ENCODE measurements at regions not wholly inside any gene's neighbourhood (a gene's known extent, or its start where the extent isn't known, plus 50 kb on each side); places are given as distances from the start of the nearest gene placed in this dataset.

GRCh38 chr10:44831581-44831980 lies 79.6 kb upstream of the TMEM72 start:
- Histone ChIP-seq H3K4me3 (ENCODE audit: low read depth in 1 of 5, low read length in 5 of 5) (no peak overlapping the region), H3K27ac (ENCODE audit: low read depth, low read length) (no peak overlapping the region), H3K9me3 (ENCODE audit: control insufficient read depth in 5 of 5, low read length in 5 of 5) (no peaks in the 10 kb centered on the region), H3K4me1 (ENCODE audit: control insufficient read depth in 5 of 5, insufficient read depth in 5 of 5, low read length in 5 of 5) (peaks cover 0 to 2% (median 0%) of the 10 kb centered on the region in 5 donors), H3K9ac (ENCODE audit: low read length in 5 of 5) (no peak overlapping the region), H3K36me3 (ENCODE audit: control insufficient read depth in 5 of 5, insufficient read depth in 5 of 5, low read length in 5 of 5) (no peaks in the 10 kb centered on the region), H3K27me3 (ENCODE audit: control insufficient read depth in 5 of 5, insufficient read depth in 4 of 5, low read length in 5 of 5) (no peaks in the 10 kb centered on the region)

GRCh38 chr10:44832595-44833390 lies 78.3 kb upstream of the TMEM72 start:
- no peak overlapping the region for H3K4me3 ChIP-seq (ENCODE audit: low read depth in 1 of 5, low read length in 5 of 5)
- no peak overlapping the region for H3K27ac ChIP-seq (ENCODE audit: low read depth, low read length)
- H3K27me3 ChIP-seq (ENCODE audit: control insufficient read depth in 5 of 5, insufficient read depth in 4 of 5, low read length in 5 of 5): no peaks in the 10 kb centered on the region
- H3K36me3 ChIP-seq (ENCODE audit: control insufficient read depth in 5 of 5, insufficient read depth in 5 of 5, low read length in 5 of 5): no peaks in the 10 kb centered on the region
- no peak overlapping the region for H3K9ac ChIP-seq (ENCODE audit: low read length in 5 of 5)
- peaks cover 0 to 2% (median 0%) of the 10 kb centered on the region in 5 donors for H3K4me1 ChIP-seq (ENCODE audit: control insufficient read depth in 5 of 5, insufficient read depth in 5 of 5, low read length in 5 of 5)
- H3K9me3 ChIP-seq (ENCODE audit: control insufficient read depth in 5 of 5, low read length in 5 of 5): no peaks in the 10 kb centered on the region

- no peak overlapping the region for H3K4me3 ChIP-seq (ENCODE audit: low read depth in 1 of 5, low read length in 5 of 5)
Measured at GRCh38 chr10:44834131-44834530, 77.0 kb upstream of the TMEM72 start.

GRCh38 chr10:44835300-44835699 lies 75.8 kb upstream of the TMEM72 start:
- Histone ChIP-seq H3K4me3 (ENCODE audit: low read depth in 1 of 5, low read length in 5 of 5) (no peak overlapping the region), H3K27ac (ENCODE audit: low read depth, low read length) (no peak overlapping the region), H3K9ac (ENCODE audit: low read length in 5 of 5) (no peak overlapping the region), H3K4me1 (ENCODE audit: control insufficient read depth in 5 of 5, insufficient read depth in 5 of 5, low read length in 5 of 5) (no peaks in the 10 kb centered on the region), H3K36me3 (ENCODE audit: control insufficient read depth in 5 of 5, insufficient read depth in 5 of 5, low read length in 5 of 5) (no peaks in the 10 kb centered on the region), H3K27me3 (ENCODE audit: control insufficient read depth in 5 of 5, insufficient read depth in 4 of 5, low read length in 5 of 5) (no peaks in the 10 kb centered on the region), H3K9me3 (ENCODE audit: control insufficient read depth in 5 of 5, low read length in 5 of 5) (no peaks in the 10 kb centered on the region)

More at GRCh38 chr10:44834131-44834530, 77.0 kb upstream of the TMEM72 start:
- Histone ChIP-seq H3K27ac (ENCODE audit: low read depth, low read length) (no peak overlapping the region), H3K9ac (ENCODE audit: low read length in 5 of 5) (no peak overlapping the region), H3K4me1 (ENCODE audit: control insufficient read depth in 5 of 5, insufficient read depth in 5 of 5, low read length in 5 of 5) (no peaks in the 10 kb centered on the region), H3K36me3 (ENCODE audit: control insufficient read depth in 5 of 5, insufficient read depth in 5 of 5, low read length in 5 of 5) (no peaks in the 10 kb centered on the region), H3K27me3 (ENCODE audit: control insufficient read depth in 5 of 5, insufficient read depth in 4 of 5, low read length in 5 of 5) (no peaks in the 10 kb centered on the region), H3K9me3 (ENCODE audit: control insufficient read depth in 5 of 5, low read length in 5 of 5) (no peaks in the 10 kb centered on the region)

GRCh38 chr10:44843484-44843883 lies 67.7 kb upstream of the TMEM72 start:
- Histone ChIP-seq H3K4me1 (ENCODE audit: control insufficient read depth in 5 of 5, insufficient read depth in 5 of 5, low read length in 5 of 5) (no peaks in the 10 kb centered on the region), H3K27me3 (ENCODE audit: control insufficient read depth in 5 of 5, insufficient read depth in 4 of 5, low read length in 5 of 5) (no peaks in the 10 kb centered on the region), H3K4me3 (ENCODE audit: low read depth in 1 of 5, low read length in 5 of 5) (no peak overlapping the region), H3K9ac (ENCODE audit: low read length in 5 of 5) (no peak overlapping the region), H3K27ac (ENCODE audit: low read depth, low read length) (no peak overlapping the region), H3K9me3 (ENCODE audit: control insufficient read depth in 5 of 5, low read length in 5 of 5) (peaks cover 0 to 3% (median 0%) of the 10 kb centered on the region in 5 donors), H3K36me3 (ENCODE audit: control insufficient read depth in 5 of 5, insufficient read depth in 5 of 5, low read length in 5 of 5) (no peaks in the 10 kb centered on the region)

- no peaks in the 10 kb centered on the region for H3K36me3 ChIP-seq (ENCODE audit: control insufficient read depth in 5 of 5, insufficient read depth in 5 of 5, low read length in 5 of 5)
- H3K4me1 ChIP-seq (ENCODE audit: control insufficient read depth in 5 of 5, insufficient read depth in 5 of 5, low read length in 5 of 5): peaks cover 0 to 7% (median 0%) of the 10 kb centered on the region in 5 donors
- no peaks in the 10 kb centered on the region for H3K27me3 ChIP-seq (ENCODE audit: control insufficient read depth in 5 of 5, insufficient read depth in 4 of 5, low read length in 5 of 5)
- H3K9me3 ChIP-seq (ENCODE audit: control insufficient read depth in 5 of 5, low read length in 5 of 5): peaks cover 0 to 11% (median 0%) of the 10 kb centered on the region in 5 donors
- H3K27ac ChIP-seq (ENCODE audit: low read depth, low read length): no peak overlapping the region
- H3K4me3 ChIP-seq (ENCODE audit: low read depth in 1 of 5, low read length in 5 of 5): no peak overlapping the region
- no peak overlapping the region for H3K9ac ChIP-seq (ENCODE audit: low read length in 5 of 5)
Measured at GRCh38 chr10:44845361-44846175, 65.6 kb upstream of the TMEM72 start.

DNA sequence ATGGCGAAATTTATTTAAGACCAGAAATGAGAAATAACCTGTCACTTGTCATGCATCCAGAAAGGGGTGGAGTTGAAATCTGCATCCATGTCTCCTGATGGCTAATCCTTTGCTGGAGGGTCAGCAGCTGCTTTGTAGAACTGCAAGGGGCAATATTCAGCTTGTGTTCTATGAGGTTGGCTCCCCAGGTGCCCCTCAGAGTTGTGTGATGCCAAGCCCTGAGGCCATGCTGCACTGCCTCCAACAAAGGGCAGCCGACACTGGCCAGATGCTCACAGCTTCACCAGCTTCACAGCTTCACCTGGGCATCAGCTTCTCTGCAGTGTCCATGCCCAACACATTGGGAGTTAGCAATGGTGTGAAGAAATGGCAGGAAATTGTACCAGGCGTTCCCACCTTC lies 64.0 kb upstream of the TMEM72 start:
- H3K36me3 ChIP-seq (ENCODE audit: control insufficient read depth in 5 of 5, insufficient read depth in 5 of 5, low read length in 5 of 5): no peaks in the 10 kb centered on the region
- peaks cover 0 to 11% (median 0%) of the 10 kb centered on the region in 5 donors for H3K9me3 ChIP-seq (ENCODE audit: control insufficient read depth in 5 of 5, low read length in 5 of 5)
- H3K4me1 ChIP-seq (ENCODE audit: control insufficient read depth in 5 of 5, insufficient read depth in 5 of 5, low read length in 5 of 5): peaks cover 0 to 7% (median 0%) of the 10 kb centered on the region in 5 donors
- H3K27me3 ChIP-seq (ENCODE audit: control insufficient read depth in 5 of 5, insufficient read depth in 4 of 5, low read length in 5 of 5): no peaks in the 10 kb centered on the region
- no peak overlapping the region for H3K4me3 ChIP-seq (ENCODE audit: low read depth in 1 of 5, low read length in 5 of 5)
- no peak overlapping the region for H3K27ac ChIP-seq (ENCODE audit: low read depth, low read length)
- no peak overlapping the region for H3K9ac ChIP-seq (ENCODE audit: low read length in 5 of 5)

DNA sequence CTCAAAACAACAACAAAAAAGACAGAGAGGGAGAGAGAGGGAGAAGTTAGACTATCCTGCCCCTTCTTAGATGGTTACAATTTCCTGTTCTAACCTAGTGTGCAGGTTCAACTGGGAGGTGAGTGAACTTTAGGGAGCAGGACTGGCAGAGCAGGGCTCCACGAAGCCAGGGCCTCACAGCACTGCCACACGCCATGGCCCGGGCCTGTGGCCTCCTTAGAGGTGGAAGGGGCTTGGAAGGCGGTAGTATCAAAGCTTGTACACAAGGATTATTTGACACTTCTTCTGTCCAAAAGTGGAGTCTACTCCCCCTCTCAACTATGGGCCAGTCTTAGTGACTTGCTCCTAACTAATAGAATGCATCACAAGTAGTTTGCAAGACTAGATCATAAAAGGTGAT lies 62.9 kb upstream of the TMEM72 start:
- Histone ChIP-seq H3K27me3 (ENCODE audit: control insufficient read depth in 5 of 5, insufficient read depth in 4 of 5, low read length in 5 of 5) (no peaks in the 10 kb centered on the region), H3K4me3 (ENCODE audit: low read depth in 1 of 5, low read length in 5 of 5) (no peak overlapping the region), H3K9ac (ENCODE audit: low read length in 5 of 5) (no peak overlapping the region), H3K36me3 (ENCODE audit: control insufficient read depth in 5 of 5, insufficient read depth in 5 of 5, low read length in 5 of 5) (no peaks in the 10 kb centered on the region), H3K4me1 (ENCODE audit: control insufficient read depth in 5 of 5, insufficient read depth in 5 of 5, low read length in 5 of 5) (peaks cover 0 to 7% (median 0%) of the 10 kb centered on the region in 5 donors), H3K27ac (ENCODE audit: low read depth, low read length) (no peak overlapping the region), H3K9me3 (ENCODE audit: control insufficient read depth in 5 of 5, low read length in 5 of 5) (peaks cover 0 to 11% (median 0%) of the 10 kb centered on the region in 5 donors)

DNA sequence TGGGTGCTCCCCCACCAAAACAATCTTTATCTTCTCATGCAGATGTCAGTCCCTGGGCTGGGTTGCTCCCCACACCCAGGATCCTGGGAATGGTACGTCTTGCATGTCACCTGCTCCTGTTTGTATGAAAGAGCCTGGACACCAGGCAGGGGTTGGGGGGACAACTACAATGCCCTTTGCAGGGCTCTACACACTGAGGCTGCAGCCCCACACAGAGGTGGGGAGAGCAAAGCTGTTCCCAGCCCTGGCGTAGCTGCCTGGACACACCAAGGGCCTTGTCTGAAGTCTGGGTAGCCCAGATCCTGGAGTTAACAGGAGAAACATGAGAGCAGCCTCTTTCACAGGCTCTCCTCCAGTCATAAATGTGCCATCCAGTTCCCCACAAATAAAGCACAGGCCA lies 61.2 kb upstream of the TMEM72 start:
- Histone ChIP-seq H3K4me3 (ENCODE audit: low read depth in 1 of 5, low read length in 5 of 5) (no peak overlapping the region), H3K27me3 (ENCODE audit: control insufficient read depth in 5 of 5, insufficient read depth in 4 of 5, low read length in 5 of 5) (no peaks in the 10 kb centered on the region), H3K36me3 (ENCODE audit: control insufficient read depth in 5 of 5, insufficient read depth in 5 of 5, low read length in 5 of 5) (no peaks in the 10 kb centered on the region), H3K27ac (ENCODE audit: low read depth, low read length) (no peak overlapping the region), H3K9ac (ENCODE audit: low read length in 5 of 5) (no peak overlapping the region), H3K9me3 (ENCODE audit: control insufficient read depth in 5 of 5, low read length in 5 of 5) (peaks cover 0 to 11% (median 0%) of the 10 kb centered on the region in 5 donors), H3K4me1 (ENCODE audit: control insufficient read depth in 5 of 5, insufficient read depth in 5 of 5, low read length in 5 of 5) (peaks cover 0 to 7% (median 0%) of the 10 kb centered on the region in 5 donors)

GRCh38 chr10:44850356-44850934 lies 60.7 kb upstream of the TMEM72 start:
- Histone ChIP-seq H3K27me3 (ENCODE audit: control insufficient read depth in 5 of 5, insufficient read depth in 4 of 5, low read length in 5 of 5) (no peaks in the 10 kb centered on the region), H3K36me3 (ENCODE audit: control insufficient read depth in 5 of 5, insufficient read depth in 5 of 5, low read length in 5 of 5) (no peaks in the 10 kb centered on the region), H3K9ac (ENCODE audit: low read length in 5 of 5) (no peak overlapping the region), H3K4me1 (ENCODE audit: control insufficient read depth in 5 of 5, insufficient read depth in 5 of 5, low read length in 5 of 5) (peaks cover 0 to 7% (median 0%) of the 10 kb centered on the region in 5 donors), H3K27ac (ENCODE audit: low read depth, low read length) (no peak overlapping the region), H3K9me3 (ENCODE audit: control insufficient read depth in 5 of 5, low read length in 5 of 5) (peaks cover 0 to 11% (median 0%) of the 10 kb centered on the region in 5 donors), H3K4me3 (ENCODE audit: low read depth in 1 of 5, low read length in 5 of 5) (no peak overlapping the region)
